K562 (cell line): ENCODE measurements at regions not wholly inside any gene's neighbourhood (a gene's known extent, or its start where the extent isn't known, plus 50 kb on each side); places are given as distances from the start of the nearest gene placed in this dataset.

ENCODE experiments used
- ATAC-seq: fragments of 200-7000 bp; cut with Tn5 transposase; 3 replicates; pipeline ENCODE4 v1.9.1; 2020; ENCODE audit warnings: moderate library complexity
- BruUV-seq: library from RNA; stranded (reverse); fragments of 400-500 nt; replicated peaks from 2 replicates; lab custom pipeline; 2021; lab: Mats Ljungman, UMichigan
- CTCF ChIA-PET: fragments of 300-600 bp; formaldehyde crosslinking; extraction: SDS; loops from one replicate; lab custom pipeline; 2021; ENCODE audit warnings: low intra/inter-chr PET ratio; lab: Yijun Ruan, JAX
- POLR2A ChIA-PET: fragments of 300-600, 350-650 bp; sonication (Branson Sonifier 250); formaldehyde crosslinking; extraction: SDS; loops from one replicate; lab custom pipeline; 2021; ENCODE audit warnings: antibody characterized with exemption, inconsistent platforms; lab: Yijun Ruan, JAX
- DNase-seq, 4 experiments: peaks; one replicate each; pipeline versions ENCODE4 v3.0.0 to v3.0.0-alpha.2; 2011 to 2018; ENCODE audit warnings: low spot score in 3 of 4, mixed read lengths in 3 of 4; ENCODE audit errors: extremely low read depth in 1 of 4
- FAIRE-seq: peaks from 2 replicates; lab custom pipeline; 2011; peaks lifted over from hg19 to GRCh38; lab: Jason Lieb, UNC
- H2AFZ ChIP-seq: 2 replicates; pipeline ENCODE4 v1.6.0; 2011; ENCODE audit warnings: low read depth, low read length, control low read depth, inconsistent platforms
- H3K27ac ChIP-seq: fragments of 200-600 bp; 3 replicates; pipeline ENCODE4 v1.8.0; 2011; ENCODE audit warnings: low read depth, mild to moderate bottlenecking, control low read depth, inconsistent platforms, low read length, moderate library complexity, mixed read lengths; ENCODE audit errors: extremely low read depth
- H3K27me3 ChIP-seq, 2 experiments: fragments of 300-600 bp in 1 of 2; 2 replicates in 1 of 2; 3 replicates in 1 of 2; pipeline versions ENCODE4 v1.6.0 to v1.8.0; 2011; ENCODE audit warnings: inconsistent platforms in 2 of 2, low read length in 2 of 2, mild to moderate bottlenecking in 1 of 2, mixed read lengths in 1 of 2, moderate library complexity in 1 of 2; ENCODE audit not compliant: control insufficient read depth in 2 of 2, insufficient read depth in 2 of 2
- H3K36me3 ChIP-seq: fragments of 300-600 bp; 3 replicates; pipeline ENCODE4 v1.8.0; 2011; ENCODE audit warnings: mild to moderate bottlenecking, low read length, inconsistent platforms; ENCODE audit not compliant: control insufficient read depth, insufficient read depth
- H3K4me1 ChIP-seq, 2 experiments: fragments of 200-600 bp in 1 of 2; replicated peaks in 1 of 2; 2 replicates in 1 of 2; 3 replicates in 1 of 2; pipeline versions ENCODE4 v1.5.1 to v1.8.0; 2011; ENCODE audit warnings: inconsistent platforms in 2 of 2, low read length in 2 of 2, mild to moderate bottlenecking in 1 of 2, mixed read lengths in 1 of 2, moderate library complexity in 1 of 2; ENCODE audit not compliant: control insufficient read depth in 2 of 2, insufficient read depth in 2 of 2
- H3K4me2 ChIP-seq: 2 replicates; pipeline ENCODE4 v1.6.1; 2011; ENCODE audit warnings: low read length, control low read depth, inconsistent platforms, mixed read lengths; ENCODE audit not compliant: insufficient read depth
- H3K4me3 ChIP-seq: fragments of 200-600 bp; sonication (generic), shearing (Covaris generic); 2 replicates; pipeline ENCODE4 v1.5.1; 2016; ENCODE audit warnings: control low read depth, inconsistent platforms
- H3K79me2 ChIP-seq: fragments of 200-600 bp; 3 replicates; pipeline ENCODE4 v1.8.0; 2011; ENCODE audit warnings: low read length, inconsistent platforms; ENCODE audit not compliant: control insufficient read depth, insufficient read depth
- H3K9ac ChIP-seq, 2 experiments: 2 replicates each; pipeline versions ENCODE4 v1.6.0 to v1.6.1; 2011; ENCODE audit warnings: low read depth in 2 of 2, low read length in 2 of 2, control low read depth in 1 of 2, inconsistent platforms in 1 of 2, mild to moderate bottlenecking in 1 of 2, mixed read lengths in 1 of 2; ENCODE audit not compliant: insufficient read depth in 1 of 2
- H3K9me1 ChIP-seq: one replicate; pipeline ENCODE4 v1.6.0; 2011; ENCODE audit warnings: inconsistent platforms, mild to moderate bottlenecking, low read length, moderate library complexity; ENCODE audit not compliant: control insufficient read depth, insufficient read depth
- H3K9me3 ChIP-seq: replicated peaks from 2 replicates; pipeline ENCODE4 v1.5.1; 2011; ENCODE audit warnings: low read depth, low read length, inconsistent platforms; ENCODE audit not compliant: control insufficient read depth, insufficient read depth
- H4K20me1 ChIP-seq: replicated peaks from 2 replicates; pipeline ENCODE4 v1.6.1; 2011; ENCODE audit warnings: low read length, inconsistent platforms, mixed read lengths; ENCODE audit not compliant: control insufficient read depth, insufficient read depth
- CAMTA2 ChIP-seq: fragments of 250-450 bp; sonication (Bioruptor Pico); conservative IDR thresholded peaks from 2 replicates; pipeline ENCODE4 v1.5.1; 2022
- ETV1 ChIP-seq: fragments of 450-650 bp; conservative IDR thresholded peaks from 2 replicates; pipeline ENCODE4 v1.6.1; 2016; ENCODE audit warnings: missing genetic modification characterization, control low read depth, low read depth, missing compliant biosample characterization
- FOXJ2 ChIP-seq: fragments of 200-800 bp; sonication (Bioruptor generic); IDR thresholded peaks from 2 replicates; pipeline ENCODE4 v1.6.1; 2016; ENCODE audit warnings: missing genetic modification characterization, missing compliant biosample characterization
- IRF2 ChIP-seq: sonication (generic); formaldehyde crosslinking; IDR thresholded peaks from 2 replicates; pipeline ENCODE4 v1.8.1; 2022; ENCODE audit warnings: mild to moderate bottlenecking, missing genetic modification reagents
- PTBP1 ChIP-seq: fragments of 200-400 bp; formaldehyde crosslinking; IDR thresholded peaks from 2 replicates; pipeline ENCODE4 v1.6.1; 2017; ENCODE audit warnings: low read depth, low read length
- PTRF ChIP-seq: fragments of 450-650 bp; IDR thresholded peaks from 2 replicates; pipeline ENCODE4 v1.6.1; 2016; ENCODE audit warnings: mild to moderate bottlenecking, missing genetic modification characterization, missing compliant biosample characterization
- RBBP5 ChIP-seq: fragments of 200-600 bp; sonication (generic); IDR thresholded peaks from 2 replicates; pipeline ENCODE4 v1.6.1; 2012; ENCODE audit warnings: borderline replicate concordance, mild to moderate bottlenecking, low read length, control low read depth, inconsistent platforms; ENCODE audit not compliant: insufficient read depth, poor library complexity, severe bottlenecking
- SRSF1 ChIP-seq: fragments of 200-400 bp; formaldehyde crosslinking; IDR thresholded peaks from 2 replicates; pipeline ENCODE4 v1.6.1; 2017; ENCODE audit warnings: mild to moderate bottlenecking, low read depth, low read length, moderate library complexity
- TAF9B ChIP-seq: fragments of 450-650 bp; IDR thresholded peaks from 2 replicates; pipeline ENCODE4 v1.6.1; 2018; ENCODE audit warnings: mild to moderate bottlenecking; ENCODE audit not compliant: partially characterized antibody
- TBP ChIP-seq: optimal IDR thresholded peaks from 2 replicates; pipeline ENCODE3; 2011; ENCODE audit warnings: low read depth, low read length, improper control_type of control experiment
- YBX1 ChIP-seq: fragments of 450-650 bp; IDR thresholded peaks from 2 replicates; pipeline ENCODE4 v1.7.1; 2016; ENCODE audit warnings: mild to moderate bottlenecking
- ZC3H4 ChIP-seq: sonication (generic); formaldehyde crosslinking; IDR thresholded peaks from 2 replicates; pipeline ENCODE4 v1.9.0; 2021; ENCODE audit warnings: missing genetic modification reagents, borderline replicate concordance
- ZFP36 ChIP-seq: fragments of 150-350 bp; IDR thresholded peaks from 2 replicates; pipeline ENCODE4 v1.6.1; 2018; ENCODE audit warnings: low read length, low read depth; ENCODE audit not compliant: partially characterized antibody
- ZKSCAN1 ChIP-seq: fragments of 150-350 bp; IDR thresholded peaks from 2 replicates; pipeline ENCODE4 v1.6.1; 2016; ENCODE audit warnings: low read depth, low read length
- ZNF445 ChIP-seq: fragments of 250-450 bp; sonication (Bioruptor Pico); IDR thresholded peaks from 2 replicates; pipeline ENCODE4 v1.4.0; 2020; ENCODE audit warnings: low read depth, mild to moderate bottlenecking, moderate library complexity
- ZNF507 ChIP-seq: conservative IDR thresholded peaks from 2 replicates; pipeline ENCODE4 v1.6.1; 2017; ENCODE audit warnings: missing genetic modification characterization, missing compliant biosample characterization
- ZNF699 ChIP-seq: fragments of 250-450 bp; sonication (Bioruptor Pico); IDR thresholded peaks from 2 replicates; pipeline ENCODE4 v1.8.0; 2021; ENCODE audit warnings: mild to moderate bottlenecking, moderate library complexity; ENCODE audit not compliant: insufficient replicate concordance
- WGBS: fragments of 100-300 bp; shearing (Covaris generic); methylation state at CpG from one replicate; pipeline ENCODE4 v1.1.6; 2016; ENCODE audit warnings: low coverage, mixed read lengths; ENCODE audit not compliant: insufficient coverage; ENCODE audit errors: missing lambda C conversion rate; 5-methylcytosine and 5-hydroxymethylcytosine counted together
- in situ Hi-C: fragments of 300-500 bp; cut with MboI; formaldehyde crosslinking; loops from 4 replicates; pipeline ENCODE4 v1.15.0; 2018; ENCODE audit warnings: inconsistent platforms, mixed read lengths
- intact Hi-C: fragments of 100-400 bp; cut with micrococcal nuclease; formaldehyde crosslinking; loops from 2 replicates; pipeline ENCODE4 v1.14.2; 2022
- TF ChIP-seq, protein P1 (sequence below): fragments of 250-450 bp; sonication (Bioruptor Pico); IDR thresholded peaks from 2 replicates; pipeline ENCODE4 v1.4.0; 2020
- TF ChIP-seq, protein P2 (sequence below): fragments of 250-450 bp; sonication (Bioruptor Pico); IDR thresholded peaks from 2 replicates; pipeline ENCODE4 v1.5.0; 2022; ENCODE audit warnings: mild to moderate bottlenecking
- TF ChIP-seq, protein P3 (sequence below): sonication (generic); formaldehyde crosslinking; IDR thresholded peaks from 2 replicates; pipeline ENCODE4 v1.8.0; 2023; ENCODE audit warnings: mild to moderate bottlenecking, missing genetic modification reagents

DNA sequence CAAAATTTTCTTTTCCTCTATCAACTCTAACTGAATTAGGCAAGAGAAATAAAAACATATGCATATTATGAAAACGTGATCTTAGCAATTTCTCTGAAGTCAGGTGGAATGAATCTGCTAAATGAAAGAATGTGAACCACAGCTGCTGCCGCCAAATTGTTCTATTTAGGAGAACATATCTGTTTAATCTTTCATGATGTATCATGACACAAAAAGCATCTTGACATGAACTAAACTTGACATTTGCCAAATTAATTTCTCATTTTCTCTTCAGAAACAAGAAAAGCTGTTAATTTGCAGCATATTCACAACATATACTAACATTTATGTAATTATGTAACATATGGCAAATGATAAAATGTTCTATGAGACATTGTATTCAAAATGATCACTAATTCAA, 1237.9 kb downstream of the TECRL start (continued):
- TF ChIP-seq, protein P1, sequence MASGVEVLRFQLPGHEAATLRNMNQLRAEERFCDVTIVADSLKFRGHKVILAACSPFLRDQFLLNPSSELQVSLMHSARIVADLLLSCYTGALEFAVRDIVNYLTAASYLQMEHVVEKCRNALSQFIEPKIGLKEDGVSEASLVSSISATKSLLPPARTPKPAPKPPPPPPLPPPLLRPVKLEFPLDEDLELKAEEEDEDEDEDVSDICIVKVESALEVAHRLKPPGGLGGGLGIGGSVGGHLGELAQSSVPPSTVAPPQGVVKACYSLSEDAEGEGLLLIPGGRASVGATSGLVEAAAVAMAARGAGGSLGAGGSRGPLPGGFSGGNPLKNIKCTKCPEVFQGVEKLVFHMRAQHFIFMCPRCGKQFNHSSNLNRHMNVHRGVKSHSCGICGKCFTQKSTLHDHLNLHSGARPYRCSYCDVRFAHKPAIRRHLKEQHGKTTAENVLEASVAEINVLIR (CRISPR knock-in tag), result no peak
- TF ChIP-seq PTRF (tag), result no peak
- no peak for TF ChIP-seq FOXJ2

DNA sequence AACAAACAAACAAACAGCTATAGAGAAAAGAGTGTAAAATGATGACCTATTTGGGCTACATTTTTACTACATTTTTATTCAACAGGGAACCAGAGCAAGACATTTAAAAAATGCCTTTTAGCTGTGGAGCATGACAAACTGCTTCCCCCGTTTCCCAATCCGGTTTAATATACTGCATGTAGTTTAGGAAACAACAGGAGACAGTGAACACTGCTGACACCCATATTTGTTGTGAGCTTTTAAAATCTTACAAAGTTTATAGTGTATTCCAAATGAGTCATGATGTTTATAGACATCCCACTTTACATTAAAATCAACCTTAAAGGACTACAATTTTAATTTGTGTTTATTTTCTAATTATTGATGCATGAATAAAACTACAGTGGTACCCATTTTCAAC, 1238.3 kb downstream of the TECRL start:
- DNase-seq (no peak), ATAC-seq (no peak), FAIRE-seq (no peak)
- Histone ChIP-seq H3K27ac (no peak overlapping the region), H3K27me3 (no peaks in the 10 kb centered on the region), H3K9me1 (no peaks in the 10 kb centered on the region), H3K4me1 (no peaks in the 10 kb centered on the region), H2AFZ (no peak overlapping the region), H3K36me3 (no peaks in the 10 kb centered on the region), H3K9ac (no peak overlapping the region), H3K79me2 (no peaks in the 10 kb centered on the region), H3K4me2 (no peak overlapping the region), H3K4me3 (no peak overlapping the region), H3K9me3 (no peaks in the 10 kb centered on the region)
- CTCF ChIA-PET, result no interaction called here
- no TSS peak for BruUV-seq
- intact Hi-C loops (no loop called here), in situ Hi-C loops (no loop called here)
- POLR2A ChIA-PET, result no interaction called here
- 0% methylated on average over 2 of the region's 2 CpGs for WGBS
- TF ChIP-seq, protein P2, sequence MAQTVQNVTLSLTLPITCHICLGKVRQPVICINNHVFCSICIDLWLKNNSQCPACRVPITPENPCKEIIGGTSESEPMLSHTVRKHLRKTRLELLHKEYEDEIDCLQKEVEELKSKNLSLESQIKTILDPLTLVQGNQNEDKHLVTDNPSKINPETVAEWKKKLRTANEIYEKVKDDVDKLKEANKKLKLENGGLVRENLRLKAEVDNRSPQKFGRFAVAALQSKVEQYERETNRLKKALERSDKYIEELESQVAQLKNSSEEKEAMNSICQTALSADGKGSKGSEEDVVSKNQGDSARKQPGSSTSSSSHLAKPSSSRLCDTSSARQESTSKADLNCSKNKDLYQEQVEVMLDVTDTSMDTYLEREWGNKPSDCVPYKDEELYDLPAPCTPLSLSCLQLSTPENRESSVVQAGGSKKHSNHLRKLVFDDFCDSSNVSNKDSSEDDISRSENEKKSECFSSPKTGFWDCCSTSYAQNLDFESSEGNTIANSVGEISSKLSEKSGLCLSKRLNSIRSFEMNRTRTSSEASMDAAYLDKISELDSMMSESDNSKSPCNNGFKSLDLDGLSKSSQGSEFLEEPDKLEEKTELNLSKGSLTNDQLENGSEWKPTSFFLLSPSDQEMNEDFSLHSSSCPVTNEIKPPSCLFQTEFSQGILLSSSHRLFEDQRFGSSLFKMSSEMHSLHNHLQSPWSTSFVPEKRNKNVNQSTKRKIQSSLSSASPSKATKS, result no peak
- TF ChIP-seq, protein P3, sequence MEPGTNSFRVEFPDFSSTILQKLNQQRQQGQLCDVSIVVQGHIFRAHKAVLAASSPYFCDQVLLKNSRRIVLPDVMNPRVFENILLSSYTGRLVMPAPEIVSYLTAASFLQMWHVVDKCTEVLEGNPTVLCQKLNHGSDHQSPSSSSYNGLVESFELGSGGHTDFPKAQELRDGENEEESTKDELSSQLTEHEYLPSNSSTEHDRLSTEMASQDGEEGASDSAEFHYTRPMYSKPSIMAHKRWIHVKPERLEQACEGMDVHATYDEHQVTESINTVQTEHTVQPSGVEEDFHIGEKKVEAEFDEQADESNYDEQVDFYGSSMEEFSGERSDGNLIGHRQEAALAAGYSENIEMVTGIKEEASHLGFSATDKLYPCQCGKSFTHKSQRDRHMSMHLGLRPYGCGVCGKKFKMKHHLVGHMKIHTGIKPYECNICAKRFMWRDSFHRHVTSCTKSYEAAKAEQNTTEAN (CRISPR knock-in tag), result no peak
- TF ChIP-seq ZNF699 (CRISPR knock-in tag) (no peak), ZNF507 (tag) (no peak), PTBP1 (no peak), YBX1 (no peak), TAF9B (no peak), SRSF1 (no peak), IRF2 (no peak), CAMTA2 (CRISPR knock-in tag) (no peak), ETV1 (tag) (no peak), TBP (no peak), ZNF445 (no peak), ZC3H4 (CRISPR knock-in tag) (no peak), ZKSCAN1 (no peak), ZFP36 (no peak), RBBP5 (no peak)
- TF ChIP-seq, all 486 proteins: peak for 0
- no peaks in the 10 kb centered on the region for H4K20me1 ChIP-seq
